ENCODE measurements at regions not wholly inside any gene's neighbourhood (a gene's known extent, or its start where the extent isn't known, plus 50 kb on each side); places are given as distances from the start of the nearest gene placed in this dataset.
A peak's percentile ranks its signal among the peaks of the same experiment; 100 is the strongest.
"Not testable (repeated sequence)": the region's sequence is repeated elsewhere in the genome, so short reads cannot be mapped to it uniquely, and the experiment has no call there.

DNA sequence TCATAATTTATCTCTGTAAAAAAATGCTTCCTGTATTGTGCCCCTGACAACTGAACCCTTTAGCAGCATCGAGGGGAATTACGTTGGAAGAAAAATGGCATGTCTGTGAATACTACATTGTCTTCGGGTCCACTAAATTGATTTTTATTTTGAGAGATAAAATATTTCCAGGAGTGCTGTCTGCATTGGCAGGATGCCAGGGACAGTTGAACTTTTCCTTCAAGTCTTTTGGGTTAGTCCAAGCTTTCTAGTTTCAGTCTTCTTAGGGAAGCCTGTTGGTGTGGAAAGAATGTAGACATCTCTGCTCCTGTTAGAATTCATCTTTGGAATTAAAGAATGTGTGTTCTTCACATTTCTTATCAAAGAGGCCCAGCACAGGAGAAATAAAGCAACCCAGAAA lies 557.9 kb downstream of the TMEM114 start (continued):
- TF ChIP-seq, protein P1, sequence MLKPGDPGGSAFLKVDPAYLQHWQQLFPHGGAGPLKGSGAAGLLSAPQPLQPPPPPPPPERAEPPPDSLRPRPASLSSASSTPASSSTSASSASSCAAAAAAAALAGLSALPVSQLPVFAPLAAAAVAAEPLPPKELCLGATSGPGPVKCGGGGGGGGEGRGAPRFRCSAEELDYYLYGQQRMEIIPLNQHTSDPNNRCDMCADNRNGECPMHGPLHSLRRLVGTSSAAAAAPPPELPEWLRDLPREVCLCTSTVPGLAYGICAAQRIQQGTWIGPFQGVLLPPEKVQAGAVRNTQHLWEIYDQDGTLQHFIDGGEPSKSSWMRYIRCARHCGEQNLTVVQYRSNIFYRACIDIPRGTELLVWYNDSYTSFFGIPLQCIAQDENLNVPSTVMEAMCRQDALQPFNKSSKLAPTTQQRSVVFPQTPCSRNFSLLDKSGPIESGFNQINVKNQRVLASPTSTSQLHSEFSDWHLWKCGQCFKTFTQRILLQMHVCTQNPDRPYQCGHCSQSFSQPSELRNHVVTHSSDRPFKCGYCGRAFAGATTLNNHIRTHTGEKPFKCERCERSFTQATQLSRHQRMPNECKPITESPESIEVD (tag by site-specific recombination; IDR thresholded peaks at IDR 0.05), result no peak
- no peak for TF ChIP-seq ZNF777 (tag by site-specific recombination; IDR thresholded peaks at IDR 0.05; ENCODE audit: borderline replicate concordance)
- TF ChIP-seq, protein P2, sequence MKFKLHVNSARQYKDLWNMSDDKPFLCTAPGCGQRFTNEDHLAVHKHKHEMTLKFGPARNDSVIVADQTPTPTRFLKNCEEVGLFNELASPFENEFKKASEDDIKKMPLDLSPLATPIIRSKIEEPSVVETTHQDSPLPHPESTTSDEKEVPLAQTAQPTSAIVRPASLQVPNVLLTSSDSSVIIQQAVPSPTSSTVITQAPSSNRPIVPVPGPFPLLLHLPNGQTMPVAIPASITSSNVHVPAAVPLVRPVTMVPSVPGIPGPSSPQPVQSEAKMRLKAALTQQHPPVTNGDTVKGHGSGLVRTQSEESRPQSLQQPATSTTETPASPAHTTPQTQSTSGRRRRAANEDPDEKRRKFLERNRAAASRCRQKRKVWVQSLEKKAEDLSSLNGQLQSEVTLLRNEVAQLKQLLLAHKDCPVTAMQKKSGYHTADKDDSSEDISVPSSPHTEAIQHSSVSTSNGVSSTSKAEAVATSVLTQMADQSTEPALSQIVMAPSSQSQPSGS (tag by site-specific recombination; IDR thresholded peaks at IDR 0.05; ENCODE audit: low read depth), result no peak
- no peak for TF ChIP-seq GLI2 (tag by site-specific recombination; IDR thresholded peaks at IDR 0.05; ENCODE audit: borderline replicate concordance, low read depth)
- no peak for TF ChIP-seq ZNF248 (tag by site-specific recombination; IDR thresholded peaks at IDR 0.05)
- TF ChIP-seq ZNF654 (tag by site-specific recombination; IDR thresholded peaks at IDR 0.05; ENCODE audit: low read depth), result no peak

DNA sequence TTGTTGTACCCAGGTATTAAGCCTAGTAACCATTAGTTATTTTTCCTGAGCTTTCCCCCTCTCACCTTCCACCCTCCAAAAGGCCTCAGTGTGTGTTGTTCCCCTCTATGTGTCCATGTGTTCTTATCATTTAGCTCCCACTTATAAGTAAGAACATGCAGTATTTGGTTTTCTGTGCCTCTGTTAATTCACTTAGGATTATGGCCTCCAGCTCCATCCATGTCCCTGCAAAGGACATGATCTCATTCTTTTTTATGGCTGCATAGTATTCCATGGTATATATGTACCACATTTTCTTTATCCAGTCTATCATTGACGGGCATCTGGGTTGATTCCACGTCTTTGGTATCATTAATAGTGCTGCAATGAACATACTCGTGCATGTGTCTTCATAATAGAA lies 560.3 kb downstream of the TMEM114 start:
- POLR2A ChIA-PET, CTCF ChIA-PET: not testable (repeated sequence)

DNA sequence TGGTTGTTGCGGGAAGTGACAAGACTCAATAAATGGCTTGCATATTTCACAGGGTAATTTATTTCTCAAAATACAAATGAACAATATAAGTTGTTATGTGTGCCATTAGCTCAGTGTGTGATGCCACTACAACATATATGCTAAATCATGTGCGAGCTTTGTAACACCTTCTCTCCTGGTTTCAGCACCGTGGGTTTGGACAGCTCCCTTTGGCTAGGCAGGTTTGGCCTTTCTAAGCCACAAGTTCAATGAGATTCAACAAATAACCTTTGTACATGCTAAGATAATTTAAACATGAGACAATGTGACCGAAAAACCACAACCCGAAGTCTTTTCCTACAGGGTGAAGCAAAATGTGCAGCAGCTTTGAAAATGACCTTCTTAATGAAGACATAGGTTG lies 563.9 kb downstream of the TMEM114 start:
- Histone ChIP-seq H3K27ac (ENCODE audit: extremely low read depth, low read depth, low read length) (no peak overlapping the region), H3K9me3 (ENCODE audit: control insufficient read depth, insufficient read depth, low read depth, low read length) (no peaks in the 10 kb centered on the region), H3K36me3 (ENCODE audit: control insufficient read depth in 2 of 2, insufficient read depth in 1 of 2, low read length in 2 of 2) (no peaks in the 10 kb centered on the region), H3K4me1 (ENCODE audit: control insufficient read depth, insufficient read depth, low read length) (no peaks in the 10 kb centered on the region), H3K4me3 (ENCODE audit: low read depth, low read length) (no peak overlapping the region)
- TF ChIP-seq, protein P3, sequence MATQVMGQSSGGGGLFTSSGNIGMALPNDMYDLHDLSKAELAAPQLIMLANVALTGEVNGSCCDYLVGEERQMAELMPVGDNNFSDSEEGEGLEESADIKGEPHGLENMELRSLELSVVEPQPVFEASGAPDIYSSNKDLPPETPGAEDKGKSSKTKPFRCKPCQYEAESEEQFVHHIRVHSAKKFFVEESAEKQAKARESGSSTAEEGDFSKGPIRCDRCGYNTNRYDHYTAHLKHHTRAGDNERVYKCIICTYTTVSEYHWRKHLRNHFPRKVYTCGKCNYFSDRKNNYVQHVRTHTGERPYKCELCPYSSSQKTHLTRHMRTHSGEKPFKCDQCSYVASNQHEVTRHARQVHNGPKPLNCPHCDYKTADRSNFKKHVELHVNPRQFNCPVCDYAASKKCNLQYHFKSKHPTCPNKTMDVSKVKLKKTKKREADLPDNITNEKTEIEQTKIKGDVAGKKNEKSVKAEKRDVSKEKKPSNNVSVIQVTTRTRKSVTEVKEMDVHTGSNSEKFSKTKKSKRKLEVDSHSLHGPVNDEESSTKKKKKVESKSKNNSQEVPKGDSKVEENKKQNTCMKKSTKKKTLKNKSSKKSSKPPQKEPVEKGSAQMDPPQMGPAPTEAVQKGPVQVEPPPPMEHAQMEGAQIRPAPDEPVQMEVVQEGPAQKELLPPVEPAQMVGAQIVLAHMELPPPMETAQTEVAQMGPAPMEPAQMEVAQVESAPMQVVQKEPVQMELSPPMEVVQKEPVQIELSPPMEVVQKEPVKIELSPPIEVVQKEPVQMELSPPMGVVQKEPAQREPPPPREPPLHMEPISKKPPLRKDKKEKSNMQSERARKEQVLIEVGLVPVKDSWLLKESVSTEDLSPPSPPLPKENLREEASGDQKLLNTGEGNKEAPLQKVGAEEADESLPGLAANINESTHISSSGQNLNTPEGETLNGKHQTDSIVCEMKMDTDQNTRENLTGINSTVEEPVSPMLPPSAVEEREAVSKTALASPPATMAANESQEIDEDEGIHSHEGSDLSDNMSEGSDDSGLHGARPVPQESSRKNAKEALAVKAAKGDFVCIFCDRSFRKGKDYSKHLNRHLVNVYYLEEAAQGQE (tag by site-specific recombination; IDR thresholded peaks at IDR 0.05), result peak; percentile 85
- TF ChIP-seq ZNF548 (tag by site-specific recombination; IDR thresholded peaks at IDR 0.05), result no peak
- ChIA-PET CTCF (no interaction called here), POLR2A (no interaction called here)

More for the DNA sequence above, 560.3 kb downstream of the TMEM114 start:
- not testable (repeated sequence) for H3K36me3 ChIP-seq (ENCODE audit: control insufficient read depth in 2 of 2, insufficient read depth in 1 of 2, low read length in 2 of 2); H3K27ac ChIP-seq (ENCODE audit: extremely low read depth, low read depth, low read length); H3K4me1 ChIP-seq (ENCODE audit: control insufficient read depth, insufficient read depth, low read length); H3K4me3 ChIP-seq (ENCODE audit: low read depth, low read length); H3K9me3 ChIP-seq (ENCODE audit: control insufficient read depth, insufficient read depth, low read depth, low read length)

DNA sequence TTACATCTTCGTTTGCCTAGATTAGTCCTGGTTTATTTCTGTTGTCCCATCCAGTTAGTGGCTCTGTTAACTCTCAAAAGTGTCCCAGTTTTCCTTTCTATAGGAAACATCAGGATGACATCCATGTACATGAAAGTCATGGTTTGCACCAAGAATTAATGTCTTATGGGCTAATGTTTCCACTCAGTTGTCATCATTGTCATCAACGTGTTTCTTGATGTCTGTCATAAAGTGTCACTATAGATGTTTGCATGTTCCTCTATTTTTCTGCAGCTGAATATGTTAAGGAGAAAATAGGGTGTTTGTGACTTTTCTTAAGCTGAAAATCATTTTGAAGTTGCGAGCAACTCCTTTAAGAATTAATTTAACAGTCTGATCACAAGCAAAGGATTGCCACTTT lies 567.0 kb downstream of the TMEM114 start:
- Histone ChIP-seq H3K4me1 (ENCODE audit: control insufficient read depth, insufficient read depth, low read length) (no peaks in the 10 kb centered on the region), H3K4me3 (ENCODE audit: low read depth, low read length) (no peak overlapping the region), H3K9me3 (ENCODE audit: control insufficient read depth, insufficient read depth, low read depth, low read length) (no peaks in the 10 kb centered on the region), H3K27ac (ENCODE audit: extremely low read depth, low read depth, low read length) (no peak overlapping the region), H3K36me3 (ENCODE audit: control insufficient read depth in 2 of 2, insufficient read depth in 1 of 2, low read length in 2 of 2) (no peaks in the 10 kb centered on the region)
- POLR2A ChIA-PET, result no interaction called here
- CTCF ChIA-PET, result interaction anchor here (0.6 kb wide), 1 partner anchor 31 kb away, joined by 4 read pairs; no protein-coding TSS in a partner anchor
- TF ChIP-seq ZNF548 (tag by site-specific recombination; IDR thresholded peaks at IDR 0.05) (no peak), ZNF549 (tag by site-specific recombination; IDR thresholded peaks at IDR 0.05) (no peak), ZNF248 (tag by site-specific recombination; IDR thresholded peaks at IDR 0.05) (no peak), ZNF175 (tag by site-specific recombination; IDR thresholded peaks at IDR 0.05) (no peak), TCF7L2 (IDR thresholded peaks at IDR 0.05; ENCODE audit: borderline replicate concordance, low read depth, low read length) (no peak), ZNF544 (tag by site-specific recombination; IDR thresholded peaks at IDR 0.05) (no peak), ZNF792 (tag by site-specific recombination; IDR thresholded peaks at IDR 0.05) (no peak), SP3 (tag by site-specific recombination; IDR thresholded peaks at IDR 0.05) (no peak)
- TF ChIP-seq, protein P4, sequence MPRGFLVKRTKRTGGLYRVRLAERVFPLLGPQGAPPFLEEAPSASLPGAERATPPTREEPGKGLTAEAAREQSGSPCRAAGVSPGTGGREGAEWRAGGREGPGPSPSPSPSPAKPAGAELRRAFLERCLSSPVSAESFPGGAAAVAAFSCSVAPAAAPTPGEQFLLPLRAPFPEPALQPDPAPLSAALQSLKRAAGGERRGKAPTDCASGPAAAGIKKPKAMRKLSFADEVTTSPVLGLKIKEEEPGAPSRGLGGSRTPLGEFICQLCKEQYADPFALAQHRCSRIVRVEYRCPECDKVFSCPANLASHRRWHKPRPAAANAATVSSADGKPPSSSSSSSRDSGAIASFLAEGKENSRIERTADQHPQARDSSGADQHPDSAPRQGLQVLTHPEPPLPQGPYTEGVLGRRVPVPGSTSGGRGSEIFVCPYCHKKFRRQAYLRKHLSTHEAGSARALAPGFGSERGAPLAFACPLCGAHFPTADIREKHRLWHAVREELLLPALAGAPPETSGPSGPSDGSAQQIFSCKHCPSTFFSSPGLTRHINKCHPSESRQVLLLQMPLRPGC (tag by site-specific recombination; IDR thresholded peaks at IDR 0.05), result no peak
- TF ChIP-seq, protein P1 (tag by site-specific recombination; IDR thresholded peaks at IDR 0.05), result no peak
